ENCODE measurements at regions not wholly inside any gene's neighbourhood (a gene's known extent, or its start where the extent isn't known, plus 50 kb on each side); places are given as distances from the start of the nearest gene placed in this dataset.

DNA sequence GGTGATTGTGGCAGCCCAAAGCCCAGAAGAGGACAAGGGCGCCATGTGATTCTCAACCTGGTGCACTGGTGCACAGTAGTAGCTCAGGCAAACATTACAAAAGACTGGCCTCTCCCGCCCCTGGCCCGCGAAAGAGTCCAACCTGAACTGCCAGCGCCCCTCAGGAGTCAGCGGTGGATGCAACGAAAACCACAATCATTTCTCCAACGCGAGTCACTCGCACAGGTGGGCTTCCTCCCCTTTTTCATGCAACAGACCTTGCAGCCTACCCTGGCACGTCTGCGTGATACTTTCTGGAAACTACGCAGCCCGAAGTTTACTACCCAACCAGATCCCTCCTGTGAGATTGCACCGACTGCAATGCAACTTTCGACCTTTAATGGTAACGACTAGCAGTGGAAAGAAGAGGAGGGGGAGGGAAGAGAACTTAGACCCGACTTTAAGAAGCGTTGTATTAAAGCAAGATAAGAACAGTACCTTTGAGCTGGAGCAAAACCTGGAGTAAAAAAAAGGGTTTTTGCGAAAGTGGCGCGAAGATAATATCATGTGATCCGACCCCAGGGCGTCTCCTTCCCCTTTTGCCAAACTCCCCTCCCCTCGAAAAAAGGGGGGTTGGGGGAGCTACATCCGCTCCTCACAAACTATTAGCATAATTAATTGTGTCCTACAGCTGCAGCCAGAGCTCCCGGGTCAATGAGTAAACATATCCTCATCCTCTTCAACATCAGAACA is 63.3 kb upstream of the CCDC160 start:
- no peak for DNase-seq

GRCh38 chrX:134174273-134174660 is 62.7 kb upstream of the CCDC160 start:
- DNase-seq: no peak

- no peak for DNase-seq
Measured at GRCh38 chrX:134174859-134175258, 62.1 kb upstream of the CCDC160 start.

DNA sequence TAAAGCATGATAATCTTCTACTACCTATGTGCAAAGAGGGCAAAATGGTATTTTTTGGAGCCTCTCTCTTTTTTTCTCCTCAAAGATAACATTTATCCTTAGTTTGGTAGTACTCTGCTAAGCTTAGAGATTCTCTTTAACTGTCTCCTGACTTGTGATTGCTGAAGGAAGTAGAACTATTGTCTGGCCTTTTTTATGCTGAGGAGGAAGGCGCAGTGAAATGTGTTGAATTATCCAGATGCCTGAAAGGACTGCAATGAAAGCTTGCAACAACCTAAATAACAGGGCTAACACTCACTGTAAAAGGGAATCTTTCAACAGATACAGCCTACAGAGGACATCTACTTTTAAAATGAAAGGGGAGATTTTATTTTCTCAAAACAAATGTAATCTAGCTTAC is 59.5 kb upstream of the CCDC160 start:
- DNase-seq: no peak

DNA sequence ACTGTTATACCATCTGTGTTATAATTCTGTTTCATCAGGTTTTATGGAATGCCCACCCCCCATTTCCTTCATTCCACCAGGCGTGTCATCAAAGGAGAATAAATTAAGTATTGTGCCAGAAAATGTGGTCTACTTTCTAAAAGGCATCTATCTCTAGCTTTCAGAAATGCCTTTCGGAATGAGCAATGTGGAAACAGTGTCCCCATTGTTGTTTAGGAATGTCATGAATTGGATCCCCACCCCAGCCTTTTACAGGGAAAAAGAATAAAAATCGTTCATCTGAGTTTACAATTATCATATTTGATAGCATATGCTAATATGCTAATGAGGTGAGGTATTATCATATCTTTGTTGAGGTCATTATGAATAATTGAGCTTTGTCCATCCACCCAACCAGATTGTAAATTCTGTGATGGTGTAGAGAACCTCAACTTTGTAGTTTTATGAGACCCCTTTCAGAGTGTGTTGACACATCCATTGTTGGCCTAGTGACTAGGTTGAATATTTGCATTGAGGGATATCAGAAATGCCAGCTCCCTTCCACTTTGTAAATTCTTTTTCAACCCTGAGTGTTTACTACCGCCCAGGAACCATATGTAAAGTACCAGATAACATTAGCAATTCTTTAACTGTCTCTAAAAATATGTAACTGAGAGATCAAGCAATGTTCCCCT is 56.2 kb upstream of the CCDC160 start:
- no peak for DNase-seq

GRCh38 chrX:134181275-134181660 is 55.7 kb upstream of the CCDC160 start:
- no peak for DNase-seq

GRCh38 chrX:134183665-134184064 is 53.3 kb upstream of the CCDC160 start:
- DNase-seq: no peak

- no peak for DNase-seq
Measured at GRCh38 chrX:134184936-134185335, 52.0 kb upstream of the CCDC160 start.

DNA sequence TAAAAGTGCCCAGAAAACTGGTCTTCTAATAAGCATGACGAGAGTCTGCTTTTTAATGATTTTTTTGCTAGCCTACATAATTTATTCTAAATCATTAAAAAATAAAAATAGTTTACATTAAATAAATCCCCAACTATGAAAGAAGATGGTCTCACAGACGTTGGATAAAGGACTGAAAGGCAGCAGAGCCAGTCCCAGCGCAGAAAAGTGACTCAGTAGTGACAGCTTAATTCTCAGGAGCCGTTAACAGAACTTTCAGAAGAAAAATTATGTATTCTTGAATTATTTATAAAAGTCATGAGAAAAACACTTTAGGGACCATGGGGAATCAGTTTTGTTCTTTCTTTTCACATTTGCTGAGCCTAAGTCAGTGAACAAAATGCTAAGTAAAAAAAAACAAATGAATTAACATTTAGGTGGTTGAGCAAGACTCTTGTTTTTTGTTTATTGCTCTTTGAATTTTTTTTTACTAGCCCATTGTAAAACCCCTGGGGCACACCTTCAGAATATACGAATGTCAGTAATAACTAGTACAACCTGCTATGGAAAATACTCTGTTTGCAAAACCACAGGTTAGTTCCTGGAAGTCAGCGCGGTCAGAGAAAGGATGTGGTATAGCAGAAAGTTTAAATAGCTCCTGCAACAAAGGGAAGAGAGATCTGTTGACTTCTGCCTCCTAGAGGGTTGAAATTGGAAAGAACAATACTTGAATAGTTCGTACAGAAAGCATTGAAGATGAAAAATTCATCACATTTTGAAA is 50.4 kb upstream of the CCDC160 start:
- no peak for DNase-seq

Measured in NCI-H2029 (cell line).